IPS DF 4.7 (cell line): ENCODE measurements at regions not wholly inside any gene's neighbourhood (a gene's known extent, or its start where the extent isn't known, plus 50 kb on each side); places are given as distances from the start of the nearest gene placed in this dataset.

Source experiments
- DNase-seq: peaks from one replicate; pipeline ENCODE4 v3.0.0-alpha.2; 2013; ENCODE audit warnings: low spot score; ENCODE audit errors: extremely low read depth

DNA sequence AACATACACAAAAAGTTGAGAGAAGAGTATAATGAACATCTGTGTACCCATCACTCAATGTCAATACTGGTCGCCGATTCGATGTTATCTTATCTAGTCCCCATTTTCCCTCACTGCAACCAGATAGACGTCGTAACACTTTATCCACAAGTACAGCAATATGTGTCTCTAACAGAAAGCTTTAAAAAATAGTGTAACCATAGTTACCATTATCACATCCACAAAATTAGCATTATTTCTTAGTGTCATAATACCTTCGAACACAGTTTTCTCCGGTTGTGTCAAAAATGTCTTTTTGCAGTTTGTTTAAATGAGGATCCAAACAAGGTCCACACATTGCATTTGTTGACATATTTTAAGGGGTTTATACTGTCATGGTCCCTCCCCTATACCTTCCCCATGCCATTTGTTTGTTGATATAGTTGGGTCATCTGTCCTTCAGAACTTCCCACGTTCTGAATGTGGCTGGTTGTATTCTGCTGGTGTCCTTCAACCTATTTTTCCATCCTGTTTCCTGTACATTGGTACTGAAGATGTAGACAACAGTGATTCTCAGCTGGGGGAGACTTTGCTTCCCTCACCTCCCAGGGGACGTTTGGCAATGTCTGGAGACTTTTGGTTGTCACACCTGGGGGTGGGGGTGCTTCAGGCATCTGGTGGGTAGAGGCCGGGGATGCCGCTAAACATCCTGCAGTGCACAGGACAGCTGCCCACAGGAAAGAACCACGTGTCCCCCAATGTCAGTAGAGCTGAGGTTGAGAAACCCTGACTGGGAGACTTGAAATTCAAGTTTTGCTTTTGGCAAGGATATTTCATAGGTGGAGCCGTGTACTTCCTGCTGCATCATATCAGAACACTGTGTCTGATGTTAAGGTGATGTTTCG, 72.7 kb upstream of the SPRED2 start:
- no peak for DNase-seq

DNA sequence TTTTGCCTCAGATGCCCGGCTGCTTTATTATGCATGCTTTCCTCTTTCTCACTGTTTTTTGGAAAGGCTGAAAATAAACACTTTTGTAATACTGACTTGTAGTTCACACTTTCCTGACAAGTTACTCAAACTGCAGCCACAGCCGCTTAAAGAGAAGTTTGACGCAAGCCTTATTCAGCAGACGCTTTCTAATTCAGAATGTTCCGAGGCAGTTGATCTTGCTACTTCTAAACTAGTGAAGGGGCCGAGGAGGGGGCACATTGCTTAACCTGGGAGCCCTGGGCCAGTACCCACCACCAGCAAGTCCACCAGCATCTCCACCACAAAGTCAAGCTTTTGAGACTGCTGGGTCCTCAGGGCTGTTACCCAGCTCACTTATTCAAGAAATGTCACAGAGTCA, 71.8 kb upstream of the SPRED2 start:
- no peak for DNase-seq

- no peak for DNase-seq
These were observed 71.3 kb upstream of the SPRED2 start for GRCh38 chr2:65503746-65504145.

DNA sequence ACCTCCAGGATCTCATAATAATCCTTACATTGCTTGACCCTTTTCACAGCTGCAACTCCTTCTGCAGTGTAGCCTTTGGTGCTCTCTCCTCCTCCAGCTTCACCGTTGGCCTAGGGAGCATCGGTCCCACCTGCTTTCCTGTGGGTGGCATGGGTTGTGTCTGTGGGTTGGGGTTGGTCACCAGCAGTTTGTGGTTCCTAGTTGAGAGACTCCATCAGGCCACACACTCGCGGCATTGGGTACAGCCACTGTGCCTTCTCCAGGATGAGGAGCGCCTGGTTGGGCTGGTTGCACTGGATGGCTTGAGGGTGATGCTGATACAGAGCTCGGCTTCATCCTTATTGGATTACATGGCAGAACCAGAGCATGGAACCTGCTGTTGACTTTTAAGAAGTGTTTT, 69.4 kb upstream of the SPRED2 start:
- no peak for DNase-seq

GRCh38 chr2:65501074-65501473, 68.7 kb upstream of the SPRED2 start:
- DNase-seq = no peak

GRCh38 chr2:65500310-65501040, 68.1 kb upstream of the SPRED2 start:
- no peak for DNase-seq

DNA sequence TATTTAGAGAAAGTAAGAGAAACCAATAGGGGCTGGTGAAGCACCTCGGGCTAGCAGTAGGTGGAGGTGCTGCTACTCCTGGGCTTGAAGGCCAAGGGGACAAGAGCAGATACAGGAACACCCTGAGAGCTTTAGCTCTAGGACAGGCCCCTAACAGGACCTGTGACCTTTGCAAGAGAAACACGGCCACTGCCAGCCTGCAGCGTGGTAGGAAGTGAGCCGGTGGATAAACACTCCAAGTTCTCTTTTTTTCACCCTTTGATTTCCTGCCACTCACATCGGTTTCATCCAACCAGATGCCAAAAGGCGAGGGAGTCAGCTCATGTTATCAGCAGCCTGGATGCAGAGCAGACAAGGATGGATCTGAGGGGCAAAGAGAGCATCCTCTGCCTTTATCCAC, 66.8 kb upstream of the SPRED2 start:
- no peak for DNase-seq

DNA sequence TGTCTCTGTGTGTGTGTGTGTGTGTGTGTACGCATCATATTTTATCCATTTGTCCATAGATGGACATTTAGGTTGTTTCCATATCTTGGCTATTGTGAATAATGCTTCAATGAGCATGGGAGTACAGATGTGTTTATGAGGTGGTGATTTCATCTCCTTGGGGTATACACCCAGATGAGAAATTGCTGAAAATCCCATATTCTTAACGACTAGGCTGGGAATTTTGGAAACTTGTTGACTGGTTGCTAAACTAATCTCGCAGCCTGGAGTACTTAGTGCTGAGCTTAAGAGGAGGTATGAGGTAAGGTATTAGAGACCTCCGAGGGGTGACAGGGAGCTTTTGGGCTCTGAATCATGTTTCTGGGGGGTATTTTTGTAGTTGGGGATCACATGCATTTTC, 66.0 kb upstream of the SPRED2 start:
- DNase-seq = no peak

- DNase-seq = no peak
These were observed 63.0 kb upstream of the SPRED2 start for GRCh38 chr2:65495251-65495877.

- DNase-seq = no peak
These were observed 61.7 kb upstream of the SPRED2 start for GRCh38 chr2:65494078-65494477.

GRCh38 chr2:65491381-65491905, 59.0 kb upstream of the SPRED2 start:
- DNase-seq = no peak

DNA sequence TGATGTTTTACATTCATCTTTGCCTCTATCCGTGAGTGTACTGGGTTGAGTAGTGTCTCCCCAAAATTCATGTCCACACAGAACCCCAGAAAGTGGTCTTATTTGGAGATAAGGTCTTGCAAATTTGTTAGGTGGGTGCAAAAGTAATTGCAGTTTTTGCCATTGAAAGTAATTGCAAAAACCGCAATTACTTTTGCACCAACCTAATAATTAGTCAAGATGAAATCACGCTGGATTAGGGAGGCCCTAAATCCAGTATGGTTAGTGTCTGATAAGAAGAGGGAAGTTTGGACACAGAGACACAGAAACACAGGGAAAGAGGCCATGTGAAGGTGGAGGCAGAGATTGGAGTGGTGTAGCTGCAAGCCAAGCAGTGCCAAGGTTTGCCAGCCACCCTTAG, 57.8 kb upstream of the SPRED2 start:
- DNase-seq = no peak

GRCh38 chr2:65489269-65489668, 56.9 kb upstream of the SPRED2 start:
- no peak for DNase-seq

GRCh38 chr2:65488527-65488926, 56.1 kb upstream of the SPRED2 start:
- no peak for DNase-seq

- DNase-seq = no peak
These were observed 55.0 kb upstream of the SPRED2 start for GRCh38 chr2:65487404-65487803.

DNA sequence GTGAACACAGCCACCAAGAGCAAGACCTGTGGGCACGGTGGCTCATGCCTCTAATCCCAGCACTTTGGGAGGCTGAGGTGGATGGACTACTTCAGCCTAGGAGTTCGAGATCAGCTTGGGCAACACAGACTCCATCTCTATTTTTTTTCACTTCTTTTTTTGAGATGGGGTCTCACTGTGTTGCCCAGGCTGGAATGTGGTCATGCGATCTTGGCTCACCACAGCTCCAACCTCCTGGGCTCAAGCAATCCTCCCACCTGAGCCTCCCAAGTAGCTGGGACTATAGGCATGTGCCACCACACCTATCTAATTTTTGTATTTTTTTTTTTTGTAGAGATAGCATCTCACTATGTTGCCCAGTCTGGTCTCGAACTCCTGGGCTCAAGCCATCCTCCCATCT, 54.4 kb upstream of the SPRED2 start:
- no peak for DNase-seq

- DNase-seq = no peak
These were observed 53.9 kb upstream of the SPRED2 start for GRCh38 chr2:65486282-65486681.

- no peak for DNase-seq
These were observed 53.4 kb upstream of the SPRED2 start for GRCh38 chr2:65485839-65486238.

- DNase-seq = no peak
These were observed 51.4 kb upstream of the SPRED2 start for GRCh38 chr2:65483763-65484162.

- no peak for DNase-seq
These were observed 50.6 kb upstream of the SPRED2 start for GRCh38 chr2:65482971-65483370.
